MG63 (cell line): ENCODE measurements at regions not wholly inside any gene's neighbourhood (a gene's known extent, or its start where the extent isn't known, plus 50 kb on each side); places are given as distances from the start of the nearest gene placed in this dataset.

Experiments
- DNase-seq: peaks from one replicate; pipeline ENCODE4 v3.0.0-alpha.2; 2020
- H3K27me3 ChIP-seq: fragments of 250-450 bp; sonication (Bioruptor Pico); 2 replicates; pipeline ENCODE4 v1.5.1; 2020; ENCODE audit warnings: mild to moderate bottlenecking, moderate library complexity
- H3K36me3 ChIP-seq: fragments of 250-450 bp; sonication (Bioruptor Pico); 2 replicates; pipeline ENCODE4 v1.5.1; 2020; ENCODE audit warnings: mild to moderate bottlenecking, moderate library complexity
- H3K4me3 ChIP-seq: fragments of 250-450 bp; sonication (Bioruptor Pico); 2 replicates; pipeline ENCODE4 v1.5.1; 2020; ENCODE audit warnings: mild to moderate bottlenecking, moderate library complexity
- H3K9me3 ChIP-seq: fragments of 250-450 bp; sonication (Bioruptor Pico); 2 replicates; pipeline ENCODE4 v1.5.1; 2020; ENCODE audit warnings: mild to moderate bottlenecking, moderate library complexity

- Histone ChIP-seq H3K36me3 (no peaks in the 10 kb centered on the region), H3K27me3 (no peaks in the 10 kb centered on the region), H3K4me3 (no peak overlapping the region), H3K9me3 (no peaks in the 10 kb centered on the region)
- no peak for DNase-seq
Measured at GRCh38 chr1:168386949-168387586, 106.4 kb downstream of the TBX19 start.

- DNase-seq = no peak
- no peaks in the 10 kb centered on the region for H3K9me3 ChIP-seq
- no peaks in the 10 kb centered on the region for H3K27me3 ChIP-seq
- H3K36me3 ChIP-seq = no peaks in the 10 kb centered on the region
- H3K4me3 ChIP-seq = no peak overlapping the region
Measured at GRCh38 chr1:168386492-168386891, 105.8 kb downstream of the TBX19 start.

- H3K9me3 ChIP-seq = no peaks in the 10 kb centered on the region
- no peaks in the 10 kb centered on the region for H3K27me3 ChIP-seq
- H3K4me3 ChIP-seq = no peak overlapping the region
- H3K36me3 ChIP-seq = no peaks in the 10 kb centered on the region
- DNase-seq = no peak
Measured at GRCh38 chr1:168381850-168382249, 101.2 kb downstream of the TBX19 start.

GRCh38 chr1:168380945-168381344 lies 100.3 kb downstream of the TBX19 start:
- no peak for DNase-seq
- H3K36me3 ChIP-seq = no peaks in the 10 kb centered on the region
- no peaks in the 10 kb centered on the region for H3K9me3 ChIP-seq
- no peaks in the 10 kb centered on the region for H3K27me3 ChIP-seq
- H3K4me3 ChIP-seq = no peak overlapping the region

- H3K4me3 ChIP-seq = no peak overlapping the region
- H3K9me3 ChIP-seq = no peaks in the 10 kb centered on the region
- no peaks in the 10 kb centered on the region for H3K27me3 ChIP-seq
- no peak for DNase-seq
- H3K36me3 ChIP-seq = no peaks in the 10 kb centered on the region
Measured at GRCh38 chr1:168379104-168379860, 98.6 kb downstream of the TBX19 start.

- Histone ChIP-seq H3K27me3 (no peaks in the 10 kb centered on the region), H3K4me3 (no peak overlapping the region), H3K9me3 (no peaks in the 10 kb centered on the region), H3K36me3 (no peaks in the 10 kb centered on the region)
- no peak for DNase-seq
Measured at GRCh38 chr1:168375566-168376300, 95.1 kb downstream of the TBX19 start.

GRCh38 chr1:168374566-168374965 lies 93.9 kb downstream of the TBX19 start:
- no peaks in the 10 kb centered on the region for H3K36me3 ChIP-seq
- H3K4me3 ChIP-seq = no peak overlapping the region
- no peaks in the 10 kb centered on the region for H3K27me3 ChIP-seq
- H3K9me3 ChIP-seq = no peaks in the 10 kb centered on the region
- no peak for DNase-seq

GRCh38 chr1:168373869-168374268 lies 93.2 kb downstream of the TBX19 start:
- no peak for DNase-seq
- H3K4me3 ChIP-seq = no peak overlapping the region
- H3K36me3 ChIP-seq = no peaks in the 10 kb centered on the region
- H3K9me3 ChIP-seq = no peaks in the 10 kb centered on the region
- H3K27me3 ChIP-seq = no peaks in the 10 kb centered on the region

- Histone ChIP-seq H3K9me3 (no peaks in the 10 kb centered on the region), H3K27me3 (no peaks in the 10 kb centered on the region), H3K4me3 (no peak overlapping the region), H3K36me3 (no peaks in the 10 kb centered on the region)
- DNase-seq = no peak
Measured at GRCh38 chr1:168372861-168373371, 92.2 kb downstream of the TBX19 start.

GRCh38 chr1:168372307-168372706 lies 91.6 kb downstream of the TBX19 start:
- H3K4me3 ChIP-seq = no peak overlapping the region
- no peaks in the 10 kb centered on the region for H3K27me3 ChIP-seq
- H3K36me3 ChIP-seq = no peaks in the 10 kb centered on the region
- DNase-seq = no peak
- H3K9me3 ChIP-seq = no peaks in the 10 kb centered on the region

- Histone ChIP-seq H3K9me3 (no peaks in the 10 kb centered on the region), H3K27me3 (no peaks in the 10 kb centered on the region), H3K4me3 (no peak overlapping the region), H3K36me3 (no peaks in the 10 kb centered on the region)
- no peak for DNase-seq
Measured at GRCh38 chr1:168371477-168371876, 90.8 kb downstream of the TBX19 start.

GRCh38 chr1:168370586-168370985 lies 89.9 kb downstream of the TBX19 start:
- no peaks in the 10 kb centered on the region for H3K9me3 ChIP-seq
- H3K4me3 ChIP-seq = no peak overlapping the region
- no peaks in the 10 kb centered on the region for H3K36me3 ChIP-seq
- no peaks in the 10 kb centered on the region for H3K27me3 ChIP-seq
- no peak for DNase-seq

GRCh38 chr1:168369655-168370054 lies 89.0 kb downstream of the TBX19 start:
- Histone ChIP-seq H3K4me3 (no peak overlapping the region), H3K36me3 (no peaks in the 10 kb centered on the region), H3K9me3 (no peaks in the 10 kb centered on the region), H3K27me3 (0 out of 2 replicates have a peak, but pooled peaks cover 2% of the 10 kb centered on the region)
- no peak for DNase-seq

- no peak overlapping the region for H3K4me3 ChIP-seq
- no peaks in the 10 kb centered on the region for H3K9me3 ChIP-seq
- H3K27me3 ChIP-seq = peaks cover 11% of the 10 kb centered on the region
- no peaks in the 10 kb centered on the region for H3K36me3 ChIP-seq
- DNase-seq = no peak
Measured at GRCh38 chr1:168368131-168368530, 87.5 kb downstream of the TBX19 start.

GRCh38 chr1:168365719-168366479 lies 85.2 kb downstream of the TBX19 start:
- DNase-seq = no peak
- no peak overlapping the region for H3K4me3 ChIP-seq
- peaks cover 11% of the 10 kb centered on the region for H3K27me3 ChIP-seq
- no peaks in the 10 kb centered on the region for H3K36me3 ChIP-seq
- no peaks in the 10 kb centered on the region for H3K9me3 ChIP-seq
